DMS79 (cell line): ENCODE measurements at regions not wholly inside any gene's neighbourhood (a gene's known extent, or its start where the extent isn't known, plus 50 kb on each side); places are given as distances from the start of the nearest gene placed in this dataset.
A peak's percentile ranks its signal among the peaks of the same experiment; 100 is the strongest.

ENCODE experiments used
- DNase-seq: peaks from one replicate; lab custom pipeline; 2025; lab: John Stamatoyannopoulos, UW

GRCh38 chr2:65498396-65498795, 66.0 kb upstream of the SPRED2 start:
- DNase-seq: no peak

DNA sequence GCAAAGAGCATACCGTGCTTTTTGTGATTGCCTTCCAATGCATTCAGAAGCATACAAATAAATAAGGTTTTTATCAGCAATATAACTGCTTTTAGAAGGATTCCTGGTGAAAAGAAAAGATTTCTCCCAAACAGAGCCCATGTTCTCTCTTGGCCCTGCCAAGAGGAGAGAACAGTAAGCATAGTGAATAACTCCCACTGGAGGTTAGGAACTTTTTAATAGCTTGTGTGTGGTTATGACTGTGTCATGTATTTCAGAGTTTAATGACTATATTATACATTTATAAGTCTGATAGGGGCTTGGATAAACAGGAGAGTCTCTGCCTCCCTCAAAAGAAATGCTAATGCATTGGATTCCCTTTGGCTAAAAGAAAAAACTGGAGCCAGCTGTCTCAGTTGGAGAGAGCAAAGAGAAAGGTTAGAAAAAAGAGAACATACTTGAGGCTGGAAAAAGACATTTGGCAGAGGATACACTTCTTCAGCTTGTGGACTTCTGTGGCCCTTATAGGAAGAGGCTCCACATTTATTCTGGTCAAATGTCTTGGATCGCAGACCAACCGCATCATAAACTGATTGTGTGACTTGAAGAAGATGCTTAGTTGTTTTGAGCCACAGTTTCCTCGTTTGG, 63.0 kb upstream of the SPRED2 start:
- DNase-seq: no peak

GRCh38 chr2:65494078-65494477, 61.7 kb upstream of the SPRED2 start:
- no peak for DNase-seq

DNA sequence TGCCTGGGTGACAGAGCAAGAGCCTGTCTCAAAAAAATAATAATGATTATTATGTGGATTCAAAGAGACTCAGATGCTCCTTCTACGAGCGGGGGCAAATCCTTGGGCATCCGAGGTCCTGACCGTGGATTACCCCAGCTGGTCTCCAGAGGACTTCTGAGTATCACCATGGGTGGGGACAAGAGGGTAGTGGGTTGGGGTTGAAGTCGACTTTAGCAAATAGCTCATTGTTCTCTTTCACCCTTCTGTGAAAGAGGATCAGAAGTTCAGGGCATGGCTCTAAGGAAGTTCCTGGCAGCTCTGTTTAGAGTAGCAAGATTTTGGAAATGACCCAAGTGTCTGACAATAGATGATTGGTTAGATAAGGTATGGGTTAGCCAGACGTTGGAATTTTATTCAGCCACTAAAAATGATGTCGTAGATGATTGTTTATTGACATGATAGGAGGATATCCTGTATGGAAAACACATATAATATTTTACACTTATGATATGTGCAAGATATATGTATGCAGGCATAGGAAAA, 59.0 kb upstream of the SPRED2 start:
- DNase-seq: peak; percentile 37

GRCh38 chr2:65490222-65490621, 57.8 kb upstream of the SPRED2 start:
- DNase-seq: no peak

GRCh38 chr2:65489269-65489668, 56.9 kb upstream of the SPRED2 start:
- DNase-seq: no peak

DNA sequence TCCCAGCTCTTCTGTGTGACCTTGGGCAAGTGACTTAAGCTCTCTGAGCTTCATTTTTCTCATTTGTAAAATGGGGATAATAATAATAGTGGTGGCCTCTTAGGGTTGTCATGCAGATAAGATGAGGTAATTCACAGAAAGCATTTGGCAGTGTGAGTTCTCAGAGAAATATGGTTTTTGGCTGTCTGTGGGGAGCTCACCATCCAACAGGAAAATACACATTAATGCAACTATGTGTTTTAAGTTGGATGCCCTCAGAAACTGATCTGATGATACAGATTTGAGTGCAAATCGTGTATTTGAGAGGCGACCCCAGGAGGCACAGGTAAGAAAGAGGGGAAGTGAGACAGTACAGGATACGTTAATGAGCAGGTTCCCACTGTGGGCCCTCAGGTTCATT, 56.1 kb upstream of the SPRED2 start:
- DNase-seq: no peak

- DNase-seq: no peak
Measured at GRCh38 chr2:65487404-65487803, 55.0 kb upstream of the SPRED2 start.

DNA sequence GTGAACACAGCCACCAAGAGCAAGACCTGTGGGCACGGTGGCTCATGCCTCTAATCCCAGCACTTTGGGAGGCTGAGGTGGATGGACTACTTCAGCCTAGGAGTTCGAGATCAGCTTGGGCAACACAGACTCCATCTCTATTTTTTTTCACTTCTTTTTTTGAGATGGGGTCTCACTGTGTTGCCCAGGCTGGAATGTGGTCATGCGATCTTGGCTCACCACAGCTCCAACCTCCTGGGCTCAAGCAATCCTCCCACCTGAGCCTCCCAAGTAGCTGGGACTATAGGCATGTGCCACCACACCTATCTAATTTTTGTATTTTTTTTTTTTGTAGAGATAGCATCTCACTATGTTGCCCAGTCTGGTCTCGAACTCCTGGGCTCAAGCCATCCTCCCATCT, 54.4 kb upstream of the SPRED2 start:
- DNase-seq: no peak

DNA sequence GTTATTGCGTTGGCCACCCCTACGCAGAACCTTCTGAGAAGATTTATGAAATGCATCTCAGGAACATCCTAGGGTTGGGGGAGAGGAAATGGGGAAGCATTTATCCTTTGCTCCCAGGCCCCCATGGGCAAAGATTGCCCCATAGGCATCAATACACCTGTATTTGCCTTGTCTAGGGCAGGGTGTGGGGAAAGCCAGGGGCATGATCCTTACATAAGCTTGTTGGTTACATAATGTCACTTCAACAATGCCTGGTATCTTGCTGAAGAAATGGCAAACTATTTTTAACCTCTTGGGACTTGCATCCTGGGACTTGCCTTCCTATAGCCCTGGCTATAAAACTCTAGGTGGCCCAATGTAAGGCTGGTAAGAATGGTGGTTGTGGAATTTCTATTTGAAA, 53.9 kb upstream of the SPRED2 start:
- DNase-seq: no peak

- DNase-seq: no peak
Measured at GRCh38 chr2:65485839-65486238, 53.4 kb upstream of the SPRED2 start.

DNA sequence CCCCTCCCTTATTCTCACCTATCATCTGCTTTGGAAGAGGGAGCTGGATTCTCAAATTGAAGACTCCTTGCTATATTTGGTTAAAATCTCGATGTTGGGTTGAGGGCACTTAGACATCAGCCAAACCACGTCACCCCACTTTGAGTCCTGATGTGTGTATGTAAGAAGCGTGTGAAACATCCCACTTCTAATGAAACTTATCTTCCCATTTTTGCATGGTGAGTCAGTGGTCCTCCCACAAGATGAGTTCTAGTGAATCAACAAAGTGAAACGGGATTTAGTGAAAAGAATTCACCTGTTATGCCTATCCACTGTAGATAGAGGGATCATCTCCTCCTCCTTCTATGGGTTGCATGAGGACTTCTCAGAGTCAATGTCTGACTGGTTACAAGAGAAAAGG, 51.4 kb upstream of the SPRED2 start:
- DNase-seq: no peak

GRCh38 chr2:65482971-65483370, 50.6 kb upstream of the SPRED2 start:
- DNase-seq: no peak
